IMR-90 (cell line): ENCODE measurements at regions not wholly inside any gene's neighbourhood (a gene's known extent, or its start where the extent isn't known, plus 50 kb on each side); places are given as distances from the start of the nearest gene placed in this dataset.

Source experiments
- ATAC-seq: fragments of 200-7000 bp; cut with Tn5 transposase; 2 replicates; pipeline ENCODE4 v1.9.1; 2020; ENCODE audit warnings: low read depth, mild to moderate bottlenecking, moderate library complexity
- BruUV-seq: library from RNA; stranded (reverse); fragments of 400-500 nt; replicated peaks from 2 replicates; lab custom pipeline; 2021; lab: Mats Ljungman, UMichigan
- CTCF ChIA-PET: fragments of 300-600 bp; formaldehyde crosslinking; extraction: SDS; loops from one replicate; lab custom pipeline; 2021; ENCODE audit warnings: antibody characterized with exemption; lab: Yijun Ruan, JAX
- POLR2A ChIA-PET: fragments of 300-600 bp; sonication (Branson Sonifier 250); formaldehyde crosslinking; loops from one replicate; lab custom pipeline; 2022; ENCODE audit warnings: antibody characterized with exemption; ENCODE audit not compliant: unreplicated experiment; lab: Charles Lee
- DNase-seq: peaks from one replicate; pipeline ENCODE4 v3.0.0; 2013
- H2AFZ ChIP-seq: replicated peaks from 2 replicates; pipeline ENCODE3; 2013; ENCODE audit warnings: low read length, mild to moderate bottlenecking; ENCODE audit not compliant: poor library complexity
- H2AK5ac ChIP-seq: 2 replicates; pipeline ENCODE4 v1.6.1; 2013; ENCODE audit warnings: low read depth, low read length, inconsistent platforms
- H2AK9ac ChIP-seq: replicated peaks from 2 replicates; pipeline ENCODE3; 2013; ENCODE audit warnings: mild to moderate bottlenecking, low read depth, low read length, moderate library complexity; ENCODE audit not compliant: poor library complexity
- H2BK120ac ChIP-seq: 2 replicates; pipeline ENCODE4 v1.6.1; 2013; ENCODE audit warnings: low read depth, low read length, inconsistent platforms
- H2BK15ac ChIP-seq: 3 replicates; pipeline ENCODE4 v1.6.1; 2013; ENCODE audit warnings: low read depth, low read length, inconsistent platforms
- H2BK20ac ChIP-seq: 2 replicates; pipeline ENCODE4 v1.6.1; 2013; ENCODE audit warnings: low read depth, mild to moderate bottlenecking, inconsistent platforms, low read length, moderate library complexity
- H2BK5ac ChIP-seq: 2 replicates; pipeline ENCODE4 v1.6.1; 2013; ENCODE audit warnings: mild to moderate bottlenecking, low read depth, low read length, inconsistent platforms; ENCODE audit not compliant: poor library complexity, severe bottlenecking
- H3K14ac ChIP-seq: replicated peaks from 2 replicates; pipeline ENCODE4 v1.6.1; 2013; ENCODE audit warnings: low read depth, low read length, inconsistent platforms
- H3K18ac ChIP-seq: 2 replicates; pipeline ENCODE4 v1.6.1; 2013; ENCODE audit warnings: low read depth, low read length, control low read depth
- H3K23ac ChIP-seq: 2 replicates; pipeline ENCODE4 v1.6.1; 2013; ENCODE audit warnings: low read depth, low read length, inconsistent platforms
- H3K27ac ChIP-seq: 2 replicates; pipeline ENCODE4 v1.5.1; 2013; ENCODE audit warnings: mild to moderate bottlenecking, control low read depth, low read length; ENCODE audit not compliant: insufficient read depth
- H3K27me3 ChIP-seq: 2 replicates; pipeline ENCODE4 v1.6.1; 2013; ENCODE audit warnings: low read length; ENCODE audit not compliant: control insufficient read depth, insufficient read depth
- H3K36me3 ChIP-seq: 2 replicates; pipeline ENCODE4 v1.6.1; 2013; ENCODE audit warnings: low read length, mixed read lengths; ENCODE audit not compliant: control insufficient read depth, insufficient read depth
- H3K4ac ChIP-seq: 2 replicates; pipeline ENCODE4 v1.6.1; 2013; ENCODE audit warnings: low read depth, low read length, inconsistent platforms
- H3K4me1 ChIP-seq: 2 replicates; pipeline ENCODE4 v1.6.1; 2013; ENCODE audit warnings: low read length, mixed read lengths; ENCODE audit not compliant: control insufficient read depth, insufficient read depth
- H3K4me2 ChIP-seq: 2 replicates; pipeline ENCODE4 v1.6.1; 2013; ENCODE audit warnings: low read depth, mild to moderate bottlenecking, control low read depth, low read length, moderate library complexity
- H3K4me3 ChIP-seq: 2 replicates; pipeline ENCODE4 v1.5.1; 2013; ENCODE audit warnings: low read depth, mild to moderate bottlenecking, control low read depth, low read length, moderate library complexity; ENCODE audit not compliant: insufficient read depth
- H3K56ac ChIP-seq: 2 replicates; pipeline ENCODE4 v1.6.1; 2013; ENCODE audit warnings: low read length, inconsistent platforms; ENCODE audit not compliant: insufficient read depth; ENCODE audit errors: extremely low read depth
- H3K79me1 ChIP-seq, 2 experiments: 2 replicates each; pipeline ENCODE4 v1.6.1; 2013; ENCODE audit warnings: low read length in 2 of 2, inconsistent platforms in 1 of 2, low read depth in 1 of 2
- H3K9ac ChIP-seq: 2 replicates; pipeline ENCODE4 v1.6.1; 2013; ENCODE audit warnings: low read depth, low read length, control low read depth
- H3K9me1 ChIP-seq: 2 replicates; pipeline ENCODE4 v1.6.1; 2013; ENCODE audit warnings: low read length, inconsistent platforms; ENCODE audit not compliant: insufficient read depth
- H3K9me3 ChIP-seq: 2 replicates; pipeline ENCODE4 v1.6.1; 2013; ENCODE audit warnings: low read length; ENCODE audit not compliant: control insufficient read depth, insufficient read depth
- H4K20me1 ChIP-seq: 2 replicates; pipeline ENCODE4 v1.6.1; 2013; ENCODE audit warnings: low read length, inconsistent platforms; ENCODE audit not compliant: insufficient read depth
- H4K5ac ChIP-seq: 2 replicates; pipeline ENCODE4 v1.6.1; 2013; ENCODE audit warnings: mild to moderate bottlenecking, low read depth, low read length, control low read depth
- H4K8ac ChIP-seq, 2 experiments: 2 replicates each; pipeline ENCODE4 v1.6.1; 2013; ENCODE audit warnings: low read depth in 2 of 2, low read length in 2 of 2, control low read depth in 1 of 2, inconsistent platforms in 1 of 2
- H4K91ac ChIP-seq: 2 replicates; pipeline ENCODE4 v1.6.1; 2013; ENCODE audit warnings: low read depth, low read length, inconsistent platforms; ENCODE audit not compliant: insufficient read depth
- CEBPB ChIP-seq: IDR thresholded peaks from 2 replicates; pipeline ENCODE4 v1.6.1; 2012; ENCODE audit warnings: low read depth, low read length, improper control_type of control experiment
- CHD1 ChIP-seq: IDR thresholded peaks from 2 replicates; pipeline ENCODE4 v1.6.1; 2012; ENCODE audit warnings: low read depth, low read length, improper control_type of control experiment
- FOS ChIP-seq: fragments of 150-350 bp; IDR thresholded peaks from 2 replicates; pipeline ENCODE4 v1.6.1; 2016; ENCODE audit warnings: low read depth, low read length
- MAFK ChIP-seq: IDR thresholded peaks from 2 replicates; pipeline ENCODE4 v1.6.1; 2012; ENCODE audit warnings: low read depth, low read length, improper control_type of control experiment
- MAZ ChIP-seq: IDR thresholded peaks from 2 replicates; pipeline ENCODE4 v1.6.1; 2012; ENCODE audit warnings: low read depth, mild to moderate bottlenecking, low read length, improper control_type of control experiment, moderate library complexity, borderline replicate concordance
- NFE2L2 ChIP-seq: fragments of 150-350 bp; IDR thresholded peaks from 2 replicates; pipeline ENCODE4 v1.6.1; 2016; ENCODE audit warnings: low read depth, mild to moderate bottlenecking, low read length
- POLR2A ChIP-seq: IDR thresholded peaks from 2 replicates; pipeline ENCODE4 v1.6.1; 2012; ENCODE audit warnings: mild to moderate bottlenecking, low read depth, low read length
- RAD21 ChIP-seq: IDR thresholded peaks from 2 replicates; pipeline ENCODE4 v1.6.1; 2012; ENCODE audit warnings: low read length, improper control_type of control experiment
- RFX5 ChIP-seq: IDR thresholded peaks from 2 replicates; pipeline ENCODE4 v1.8.0; 2012; ENCODE audit warnings: low read depth, mild to moderate bottlenecking, low read length, moderate library complexity
- WGBS, 2 experiments: methylation state at CpG; one replicate each; pipeline versions ENCODE4 v1.1.5 to v1.1.7; 2013; ENCODE audit warnings: missing lambda C conversion rate in 2 of 2; ENCODE audit not compliant: insufficient read length in 1 of 2; ENCODE audit errors: extremely low coverage in 2 of 2; 5-methylcytosine and 5-hydroxymethylcytosine counted together
- dilution Hi-C: fragments of 300-500 bp; cut with HindIII; formaldehyde crosslinking; loops from one replicate; pipeline ENCODE4 v1.14.3; 2018; ENCODE audit warnings: low sequenced_read_pairs; ENCODE audit not compliant: unreplicated experiment
- in situ Hi-C: fragments of 300-500 bp; cut with MboI; formaldehyde crosslinking; loops from 3 replicates; pipeline ENCODE4 v1.14.3; 2019; ENCODE audit warnings: low sequenced_read_pairs, inconsistent platforms, mixed read lengths
- intact Hi-C: fragments of 100-400 bp; cut with micrococcal nuclease; formaldehyde crosslinking; loops from 2 replicates; pipeline ENCODE4 v1.10.0; 2022
- TF ChIP-seq, protein P1 (sequence below): fragments of 150-350 bp; IDR thresholded peaks from 2 replicates; pipeline ENCODE4 v1.6.1; 2017; ENCODE audit warnings: mild to moderate bottlenecking, antibody characterized with exemption, low read length, low read depth

DNA sequence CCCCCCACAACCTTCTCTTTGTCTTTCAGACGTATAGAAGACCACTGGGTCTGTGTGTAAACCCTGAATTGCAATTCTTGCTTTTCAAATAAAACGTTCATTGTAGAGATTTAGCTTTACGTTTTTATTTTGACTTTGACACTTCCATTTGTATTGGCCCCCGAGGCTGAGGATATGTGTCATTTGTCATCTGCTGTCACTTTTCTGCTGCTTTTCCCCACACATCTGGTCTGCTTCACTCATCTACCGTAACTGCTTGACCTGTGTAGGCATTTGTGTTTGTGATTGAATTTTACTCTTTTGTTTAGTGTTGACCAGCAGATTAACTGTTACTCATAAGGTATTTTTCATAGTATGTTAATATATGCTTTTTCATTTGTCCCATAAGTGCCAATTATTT, 157.2 kb upstream of the SYT10 start:
- no peak overlapping the region for H3K4me3 ChIP-seq
- no peak overlapping the region for H2AK5ac ChIP-seq
- no peak overlapping the region for H3K4me2 ChIP-seq
- H4K5ac ChIP-seq = no peak overlapping the region
- POLR2A ChIA-PET = no interaction called here
- no CpG with 5 or more reads among the region's 5 CpGs for WGBS, 2 experiments
- no peak overlapping the region for H2BK15ac ChIP-seq
- H3K4me1 ChIP-seq = no peaks in the 10 kb centered on the region
- H2BK120ac ChIP-seq = no peak overlapping the region
- in situ Hi-C loops (no loop called here), intact Hi-C loops (no loop called here), dilution Hi-C loops (no loop called here)
- H4K8ac ChIP-seq = no peak overlapping the region
- no peaks in the 10 kb centered on the region for H3K36me3 ChIP-seq
- no peaks in the 10 kb centered on the region for H3K9me1 ChIP-seq
- no peaks in the 10 kb centered on the region for H3K27me3 ChIP-seq
- no peak overlapping the region for H3K23ac ChIP-seq
- no peak overlapping the region for H3K14ac ChIP-seq
- no peak overlapping the region for H3K18ac ChIP-seq
- peaks cover 7% of the 10 kb centered on the region for H3K9me3 ChIP-seq
- H2BK5ac ChIP-seq = no peak overlapping the region
- DNase-seq (no peak), ATAC-seq (no peak)
- no peak overlapping the region for H3K27ac ChIP-seq
- no peak overlapping the region for H2BK20ac ChIP-seq
- H2AK9ac ChIP-seq = no peak overlapping the region
- no peak overlapping the region for H3K9ac ChIP-seq
- CTCF ChIA-PET = no interaction called here
- no peaks in the 10 kb centered on the region for H4K20me1 ChIP-seq
- no peak overlapping the region for H4K91ac ChIP-seq
- TF ChIP-seq, protein P1, sequence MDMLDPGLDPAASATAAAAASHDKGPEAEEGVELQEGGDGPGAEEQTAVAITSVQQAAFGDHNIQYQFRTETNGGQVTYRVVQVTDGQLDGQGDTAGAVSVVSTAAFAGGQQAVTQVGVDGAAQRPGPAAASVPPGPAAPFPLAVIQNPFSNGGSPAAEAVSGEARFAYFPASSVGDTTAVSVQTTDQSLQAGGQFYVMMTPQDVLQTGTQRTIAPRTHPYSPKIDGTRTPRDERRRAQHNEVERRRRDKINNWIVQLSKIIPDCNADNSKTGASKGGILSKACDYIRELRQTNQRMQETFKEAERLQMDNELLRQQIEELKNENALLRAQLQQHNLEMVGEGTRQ = no peak
- no peak for TF ChIP-seq CHD1
- TF ChIP-seq NFE2L2 = no peak
- no peak for TF ChIP-seq RFX5
- no peak for TF ChIP-seq RAD21
- no peak for TF ChIP-seq FOS
- no peak for TF ChIP-seq POLR2A
- no peak for TF ChIP-seq CEBPB
- no peak for TF ChIP-seq MAFK
- TF ChIP-seq MAZ = no peak
- H2AFZ ChIP-seq = no peak overlapping the region
- no peak overlapping the region for H3K4ac ChIP-seq
- no peak overlapping the region for H3K56ac ChIP-seq
- BruUV-seq = no TSS peak
- no peaks in the 10 kb centered on the region for H3K79me1 ChIP-seq
